Neural cell (in vitro differentiated cells): ENCODE measurements at regions not wholly inside any gene's neighbourhood (a gene's known extent, or its start where the extent isn't known, plus 50 kb on each side); places are given as distances from the start of the nearest gene placed in this dataset.

Source experiments
- CTCF ChIP-seq: fragments of 450-650 bp; IDR thresholded peaks from 2 replicates; pipeline ENCODE4 v1.5.1; 2014; ENCODE audit warnings: antibody characterized with exemption, mild to moderate bottlenecking, moderate library complexity; ENCODE audit not compliant: poor library complexity, severe bottlenecking
- POLR2AphosphoS5 ChIP-seq: IDR thresholded peaks from 2 replicates; pipeline ENCODE4 v1.6.1; 2012

- TF ChIP-seq CTCF (no peak), POLR2AphosphoS5 (no peak)
Measured at GRCh38 chr5:67502951-67503350, 306.4 kb upstream of the CD180 start.
